SJCRH30 (cell line): ENCODE measurements at regions not wholly inside any gene's neighbourhood (a gene's known extent, or its start where the extent isn't known, plus 50 kb on each side); places are given as distances from the start of the nearest gene placed in this dataset.
"Not testable (repeated sequence)": the region's sequence is repeated elsewhere in the genome, so short reads cannot be mapped to it uniquely, and the experiment has no call there.

Experiments
- DNase-seq, 2 experiments: peaks; one replicate each; pipeline ENCODE4 v3.0.0-alpha.2; 2015 to 2020
- H3K27ac ChIP-seq: fragments of 250-450 bp; sonication (Bioruptor Pico); 2 replicates; pipeline ENCODE4 v1.5.1; 2020; ENCODE audit warnings: mild to moderate bottlenecking, moderate library complexity
- H3K27me3 ChIP-seq: fragments of 250-450 bp; sonication (Bioruptor Pico); 2 replicates; pipeline ENCODE4 v1.5.1; 2020; ENCODE audit warnings: mild to moderate bottlenecking, moderate library complexity
- H3K36me3 ChIP-seq: fragments of 250-450 bp; sonication (Bioruptor Pico); 2 replicates; pipeline ENCODE4 v1.5.1; 2020; ENCODE audit warnings: mild to moderate bottlenecking, moderate library complexity
- H3K4me1 ChIP-seq: fragments of 250-450 bp; sonication (Bioruptor Pico); 2 replicates; pipeline ENCODE4 v1.5.1; 2020; ENCODE audit warnings: mild to moderate bottlenecking, moderate library complexity
- H3K4me3 ChIP-seq: fragments of 250-450 bp; sonication (Bioruptor Pico); 2 replicates; pipeline ENCODE4 v1.5.1; 2020; ENCODE audit warnings: mild to moderate bottlenecking, moderate library complexity
- H3K9me3 ChIP-seq: fragments of 250-450 bp; sonication (Bioruptor Pico); replicated peaks from 2 replicates; pipeline ENCODE4 v1.5.1; 2020; ENCODE audit warnings: mild to moderate bottlenecking, moderate library complexity

GRCh38 chr9:65414249-65414648 lies 129.2 kb upstream of the FOXD4L5 start:
- not testable (repeated sequence) for DNase-seq, H3K9me3 ChIP-seq, H3K4me3 ChIP-seq, H3K4me1 ChIP-seq, H3K36me3 ChIP-seq, H3K27ac ChIP-seq
- peaks cover 28% of the 10 kb centered on the region for H3K27me3 ChIP-seq

- not testable (repeated sequence) for H3K4me1 ChIP-seq, DNase-seq, H3K4me3 ChIP-seq, H3K36me3 ChIP-seq, H3K27ac ChIP-seq, H3K9me3 ChIP-seq
- peaks cover 35% of the 10 kb centered on the region for H3K27me3 ChIP-seq
These were observed 128.4 kb upstream of the FOXD4L5 start for GRCh38 chr9:65413371-65413770.

- Histone ChIP-seq H3K27me3 (peaks cover 40% of the 10 kb centered on the region), H3K36me3 (no peaks in the 10 kb centered on the region), H3K4me1 (no peaks in the 10 kb centered on the region), H3K27ac (no peak overlapping the region), H3K9me3 (no peaks in the 10 kb centered on the region), H3K4me3 (no peak overlapping the region)
- no peak for DNase-seq
These were observed 126.9 kb upstream of the FOXD4L5 start for GRCh38 chr9:65411901-65412300.

GRCh38 chr9:65411336-65411735 lies 126.3 kb upstream of the FOXD4L5 start:
- H3K27ac ChIP-seq: no peak overlapping the region
- no peaks in the 10 kb centered on the region for H3K36me3 ChIP-seq
- H3K9me3 ChIP-seq: no peaks in the 10 kb centered on the region
- no peak overlapping the region for H3K4me3 ChIP-seq
- H3K4me1 ChIP-seq: no peaks in the 10 kb centered on the region
- no peak for DNase-seq
- peaks cover 40% of the 10 kb centered on the region for H3K27me3 ChIP-seq

- Histone ChIP-seq H3K4me1 (no peaks in the 10 kb centered on the region), H3K27ac (no peak overlapping the region), H3K4me3 (no peak overlapping the region), H3K27me3 (peaks cover 40% of the 10 kb centered on the region), H3K36me3 (no peaks in the 10 kb centered on the region), H3K9me3 (no peaks in the 10 kb centered on the region)
- DNase-seq: no peak
These were observed 125.9 kb upstream of the FOXD4L5 start for GRCh38 chr9:65410926-65411325.

- H3K4me3 ChIP-seq: no peak overlapping the region
- H3K27me3 ChIP-seq: peaks cover 40% of the 10 kb centered on the region
- H3K36me3 ChIP-seq: no peaks in the 10 kb centered on the region
- no peaks in the 10 kb centered on the region for H3K4me1 ChIP-seq
- no peak for DNase-seq
- H3K27ac ChIP-seq: no peak overlapping the region
- no peaks in the 10 kb centered on the region for H3K9me3 ChIP-seq
These were observed 124.5 kb upstream of the FOXD4L5 start for GRCh38 chr9:65409471-65409980.

- peaks cover 40% of the 10 kb centered on the region for H3K27me3 ChIP-seq
- not testable (repeated sequence) for H3K4me3 ChIP-seq, H3K27ac ChIP-seq, H3K9me3 ChIP-seq, DNase-seq, H3K36me3 ChIP-seq, H3K4me1 ChIP-seq
These were observed 123.8 kb upstream of the FOXD4L5 start for GRCh38 chr9:65408806-65409205.

- H3K27ac ChIP-seq, H3K4me3 ChIP-seq, H3K9me3 ChIP-seq, H3K4me1 ChIP-seq, DNase-seq, H3K36me3 ChIP-seq: not testable (repeated sequence)
- peaks cover 44% of the 10 kb centered on the region for H3K27me3 ChIP-seq
These were observed 121.6 kb upstream of the FOXD4L5 start for GRCh38 chr9:65406625-65407024.

GRCh38 chr9:65405766-65406165 lies 120.8 kb upstream of the FOXD4L5 start:
- H3K9me3 ChIP-seq, H3K27ac ChIP-seq, DNase-seq, H3K36me3 ChIP-seq, H3K4me1 ChIP-seq, H3K4me3 ChIP-seq: not testable (repeated sequence)
- H3K27me3 ChIP-seq: peaks cover 38% of the 10 kb centered on the region

- Histone ChIP-seq H3K4me3 (no peak overlapping the region), H3K4me1 (no peaks in the 10 kb centered on the region), H3K27me3 (peaks cover 37% of the 10 kb centered on the region), H3K36me3 (no peaks in the 10 kb centered on the region), H3K9me3 (no peaks in the 10 kb centered on the region), H3K27ac (no peak overlapping the region)
- DNase-seq: no peak
These were observed 120.2 kb upstream of the FOXD4L5 start for GRCh38 chr9:65405253-65405652.

- peaks cover 28% of the 10 kb centered on the region for H3K27me3 ChIP-seq
- no peaks in the 10 kb centered on the region for H3K9me3 ChIP-seq
These were observed 119.4 kb upstream of the FOXD4L5 start for GRCh38 chr9:65404232-65405006.

GRCh38 chr9:65403721-65404120 lies 118.7 kb upstream of the FOXD4L5 start:
- no peak for DNase-seq
- H3K27me3 ChIP-seq: peaks cover 21% of the 10 kb centered on the region; the same call in 1 of the 2 replicates
- H3K36me3 ChIP-seq: no peaks in the 10 kb centered on the region
- H3K4me3 ChIP-seq: no peak overlapping the region
- H3K4me1 ChIP-seq: no peaks in the 10 kb centered on the region
- H3K27ac ChIP-seq: no peak overlapping the region
- no peaks in the 10 kb centered on the region for H3K9me3 ChIP-seq

More at GRCh38 chr9:65404232-65405006, 119.4 kb upstream of the FOXD4L5 start:
- H3K36me3 ChIP-seq: no peaks in the 10 kb centered on the region
- no peak for DNase-seq
- no peak overlapping the region for H3K4me3 ChIP-seq
- H3K27ac ChIP-seq: no peak overlapping the region
- H3K4me1 ChIP-seq: no peaks in the 10 kb centered on the region

GRCh38 chr9:65403072-65403471 lies 118.1 kb upstream of the FOXD4L5 start:
- H3K4me1 ChIP-seq, H3K9me3 ChIP-seq, H3K36me3 ChIP-seq, H3K27ac ChIP-seq, DNase-seq, H3K4me3 ChIP-seq: not testable (repeated sequence)
- H3K27me3 ChIP-seq: peaks cover 19% of the 10 kb centered on the region; the same call in 1 of the 2 replicates

GRCh38 chr9:65402206-65402870 lies 117.3 kb upstream of the FOXD4L5 start:
- H3K27ac ChIP-seq, H3K9me3 ChIP-seq, DNase-seq, H3K36me3 ChIP-seq, H3K4me1 ChIP-seq, H3K4me3 ChIP-seq: not testable (repeated sequence)
- H3K27me3 ChIP-seq: peaks cover 15% of the 10 kb centered on the region; the same call in 1 of the 2 replicates

- not testable (repeated sequence) for DNase-seq, H3K36me3 ChIP-seq, H3K9me3 ChIP-seq, H3K4me1 ChIP-seq, H3K4me3 ChIP-seq, H3K27ac ChIP-seq
- peaks cover 15% of the 10 kb centered on the region; the same call in 1 of the 2 replicates for H3K27me3 ChIP-seq
These were observed 116.5 kb upstream of the FOXD4L5 start for GRCh38 chr9:65401456-65402045.
